Activated T-cell treated with anti-CD3 and anti-CD28 coated beads for 48 hours (primary cell): ENCODE measurements at regions not wholly inside any gene's neighbourhood (a gene's known extent, or its start where the extent isn't known, plus 50 kb on each side); places are given as distances from the start of the nearest gene placed in this dataset.
"Not testable (repeated sequence)": the region's sequence is repeated elsewhere in the genome, so short reads cannot be mapped to it uniquely, and the experiment has no call there.

Experiments used
- DNase-seq: peaks from one replicate; pipeline ENCODE4 v3.0.0-alpha.2; 2020; ENCODE audit warnings: low read depth

DNA sequence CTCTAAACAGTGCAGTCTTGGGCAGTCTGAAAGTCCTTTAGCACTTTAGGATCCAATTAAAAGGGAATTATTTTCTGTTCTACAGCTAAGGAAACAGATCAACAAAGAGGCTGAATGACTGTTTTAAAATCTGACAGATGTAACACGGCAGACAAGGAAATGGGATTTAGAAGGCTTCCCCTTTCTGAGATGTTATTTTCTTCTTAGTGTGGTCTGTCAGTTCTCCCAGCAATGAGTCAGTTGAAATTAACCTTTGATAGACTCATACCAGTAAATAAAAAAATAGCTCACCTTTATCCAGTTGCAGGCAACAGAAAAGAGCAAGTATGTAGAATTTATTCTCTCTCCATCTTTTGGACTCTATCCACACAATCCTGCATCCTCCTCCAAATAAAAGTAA lies 98.1 kb downstream of the NEDD1 start:
- no peak for DNase-seq

DNA sequence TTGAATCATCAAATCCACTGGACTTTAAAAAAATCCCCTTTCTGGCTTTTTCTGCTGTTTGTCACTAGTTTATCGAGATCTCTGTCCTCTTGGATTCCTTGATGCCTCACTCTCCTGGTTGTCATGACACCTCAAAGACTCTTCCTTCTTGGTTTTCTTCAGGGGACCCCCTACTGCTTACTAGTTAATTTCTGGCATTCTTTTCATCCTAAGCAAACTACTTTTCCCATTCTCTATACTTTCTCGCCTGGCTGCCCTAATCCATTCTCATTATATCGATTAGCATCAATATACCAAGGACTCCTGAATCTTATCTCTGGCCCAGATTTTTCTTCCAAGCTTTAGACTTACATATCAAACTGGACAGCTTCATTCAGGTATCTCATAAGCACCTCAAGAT lies 98.6 kb downstream of the NEDD1 start:
- DNase-seq: no peak

GRCh38 chr12:97006585-97006984 lies 99.5 kb downstream of the NEDD1 start:
- DNase-seq: no peak

- DNase-seq: no peak
Observed at GRCh38 chr12:97016163-97016562, 109.1 kb downstream of the NEDD1 start.

DNA sequence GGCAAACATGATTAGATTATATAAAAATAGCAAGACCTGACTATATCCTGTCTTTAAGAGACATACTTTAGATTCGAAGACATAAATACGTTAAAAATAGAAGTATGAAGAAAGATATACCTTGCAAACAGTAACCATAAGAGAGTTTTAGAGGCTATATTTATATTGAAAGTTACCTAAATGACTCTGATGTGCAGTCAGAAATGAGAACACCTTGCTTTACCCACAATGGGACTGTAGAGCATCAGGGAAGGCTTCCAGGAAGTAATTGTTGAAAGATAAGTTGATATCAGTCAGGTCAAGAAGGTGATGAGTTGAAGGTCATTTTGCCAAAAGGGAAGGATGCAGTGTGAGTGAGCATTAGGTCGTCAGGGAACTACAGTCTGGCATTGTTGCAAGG lies 110.2 kb downstream of the NEDD1 start:
- DNase-seq: no peak

- DNase-seq: no peak
Observed at GRCh38 chr12:97022536-97023230, 115.6 kb downstream of the NEDD1 start.

DNA sequence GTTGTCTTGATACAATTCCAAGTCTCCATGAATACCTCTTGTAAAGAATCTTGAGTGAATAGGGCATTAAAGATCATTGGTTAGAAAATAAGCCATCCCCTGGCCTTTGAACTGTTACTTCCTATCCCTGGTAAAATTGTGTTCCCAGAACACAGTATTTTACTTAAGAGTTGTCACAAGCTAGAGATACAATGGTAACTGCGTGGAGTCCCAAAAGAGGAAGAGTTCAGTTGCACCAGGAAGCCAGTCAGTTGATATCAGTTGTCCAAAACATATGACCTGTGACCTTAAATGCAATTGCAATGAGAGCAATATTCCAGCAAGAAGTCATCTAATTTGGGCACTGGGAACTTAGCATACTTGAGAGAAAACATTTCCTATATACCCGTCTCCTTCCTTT lies 117.3 kb downstream of the NEDD1 start:
- no peak for DNase-seq

- DNase-seq: no peak
Observed at GRCh38 chr12:97026901-97027300, 119.8 kb downstream of the NEDD1 start.

DNA sequence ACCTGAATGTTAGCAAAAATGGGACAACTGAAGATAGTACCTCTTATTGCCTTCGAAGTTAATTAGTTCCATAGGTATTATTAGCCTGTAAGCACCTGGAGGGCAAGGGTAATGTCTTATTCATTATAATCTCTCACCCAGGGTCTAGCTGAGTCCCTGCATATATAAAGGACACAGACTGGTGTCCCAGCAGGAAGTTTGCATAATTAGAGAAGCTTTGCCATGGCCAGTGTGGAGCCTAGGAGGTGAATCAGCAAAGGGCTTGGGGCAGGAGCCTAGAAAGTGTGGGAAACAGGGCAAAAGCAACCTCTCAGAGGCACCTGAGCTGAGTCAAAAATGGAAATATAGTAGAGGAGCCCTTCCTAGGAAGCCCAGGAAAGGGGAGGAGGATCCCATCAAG lies 120.4 kb downstream of the NEDD1 start:
- DNase-seq: no peak

- DNase-seq: no peak
Observed at GRCh38 chr12:97038131-97038530, 131.1 kb downstream of the NEDD1 start.

- DNase-seq: no peak
Observed at GRCh38 chr12:97038834-97039233, 131.8 kb downstream of the NEDD1 start.

GRCh38 chr12:97046901-97047300 lies 139.8 kb downstream of the NEDD1 start:
- no peak for DNase-seq

GRCh38 chr12:97047361-97047760 lies 140.3 kb downstream of the NEDD1 start:
- no peak for DNase-seq

- no peak for DNase-seq
Observed at GRCh38 chr12:97048421-97049035, 141.5 kb downstream of the NEDD1 start.

DNA sequence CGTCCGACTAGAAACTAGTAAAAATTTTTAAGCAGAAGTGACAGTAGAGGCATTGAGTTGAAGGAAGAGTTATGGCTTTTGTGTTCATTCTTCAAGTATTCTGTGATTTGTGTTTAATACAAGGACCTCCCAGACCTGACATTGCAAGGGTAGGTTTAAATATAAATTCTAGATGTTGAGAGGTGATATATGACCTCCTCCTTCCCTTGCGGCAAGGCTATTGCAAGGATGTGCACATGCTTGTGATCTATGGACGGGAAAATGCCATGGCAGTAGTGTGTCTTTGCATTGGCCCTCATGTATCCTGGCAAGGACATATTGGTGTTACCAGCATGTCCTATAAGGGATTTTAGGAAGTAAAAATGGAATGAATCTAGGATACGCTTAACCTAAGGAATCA lies 143.5 kb downstream of the NEDD1 start:
- DNase-seq: no peak

DNA sequence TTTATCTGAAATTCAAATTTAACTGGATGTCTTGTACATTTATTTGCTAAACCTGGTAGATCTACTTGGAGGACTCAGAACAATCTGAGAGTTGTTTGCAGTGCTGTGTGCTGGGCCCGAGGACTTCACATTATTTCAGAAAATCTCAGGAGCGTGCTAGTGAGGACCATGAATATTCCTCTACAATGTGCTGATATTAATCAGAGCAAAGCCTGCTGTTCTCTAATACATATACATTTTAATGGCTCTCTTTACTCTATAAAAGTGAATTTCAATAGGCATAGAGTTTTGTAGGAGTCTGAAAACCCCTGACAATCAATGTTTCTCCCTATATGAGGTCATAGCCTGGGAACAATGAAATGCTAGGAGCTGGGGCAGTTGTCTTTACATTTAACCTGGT lies 144.3 kb downstream of the NEDD1 start:
- no peak for DNase-seq

DNA sequence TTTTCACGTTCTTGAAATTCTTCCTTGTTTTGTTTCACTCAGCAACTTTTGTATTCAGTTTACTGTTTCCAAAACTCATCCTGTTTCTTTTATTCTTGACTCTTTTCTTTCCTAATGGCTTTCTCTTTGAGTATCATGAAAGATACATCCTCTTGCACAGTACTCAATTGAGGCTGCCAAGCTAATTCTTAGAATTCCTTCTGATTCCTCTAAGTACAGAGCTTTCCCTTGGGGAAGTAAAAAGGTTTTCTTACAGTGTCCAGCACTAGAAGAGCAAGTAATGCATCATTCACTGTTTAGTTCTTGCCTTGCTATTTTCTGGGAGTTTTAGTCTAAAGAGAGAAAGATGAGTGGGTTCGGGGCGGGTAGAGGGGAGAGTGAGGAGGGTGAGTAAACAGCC lies 154.1 kb downstream of the NEDD1 start:
- DNase-seq: no peak

GRCh38 chr12:97063292-97063935 lies 156.4 kb downstream of the NEDD1 start:
- DNase-seq: no peak

DNA sequence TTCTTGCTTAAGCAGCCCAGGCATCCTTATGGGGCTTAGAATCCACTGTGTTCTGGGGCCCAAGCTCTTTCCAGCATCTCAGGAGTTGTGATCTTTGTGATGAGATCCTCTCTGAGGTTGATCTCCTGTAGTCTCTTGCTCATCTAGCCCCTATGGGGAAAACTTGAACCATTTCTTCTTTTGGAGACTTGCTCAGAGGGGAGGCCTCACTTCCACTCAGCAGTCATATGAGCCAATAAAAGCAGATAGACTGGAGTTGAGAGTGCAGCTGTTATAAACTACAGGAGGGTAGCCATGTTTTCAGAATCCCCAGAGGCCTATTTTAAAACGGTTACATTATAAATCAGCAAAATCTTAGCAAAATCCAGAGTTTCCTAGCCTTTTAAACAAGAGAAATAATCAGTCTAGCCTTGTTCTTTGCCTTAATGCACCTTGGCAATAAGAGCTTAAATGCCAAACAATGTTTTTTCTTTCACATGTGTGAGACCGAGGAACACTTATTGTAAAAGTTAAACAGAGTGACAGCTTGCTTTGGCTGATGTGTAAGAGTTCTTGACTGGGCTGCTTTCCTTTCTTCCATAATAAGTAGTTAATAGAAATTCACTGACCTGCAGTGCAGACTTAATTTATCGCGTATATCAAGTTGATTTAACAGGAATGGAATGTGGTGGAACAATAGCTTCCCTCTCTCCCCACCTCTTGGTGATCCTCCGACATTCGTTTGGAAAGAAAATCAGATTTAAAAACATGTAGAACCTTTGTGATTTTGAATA lies 168.3 kb downstream of the NEDD1 start:
- no peak for DNase-seq

GRCh38 chr12:97075934-97076630 lies 169.0 kb downstream of the NEDD1 start:
- no peak for DNase-seq

DNA sequence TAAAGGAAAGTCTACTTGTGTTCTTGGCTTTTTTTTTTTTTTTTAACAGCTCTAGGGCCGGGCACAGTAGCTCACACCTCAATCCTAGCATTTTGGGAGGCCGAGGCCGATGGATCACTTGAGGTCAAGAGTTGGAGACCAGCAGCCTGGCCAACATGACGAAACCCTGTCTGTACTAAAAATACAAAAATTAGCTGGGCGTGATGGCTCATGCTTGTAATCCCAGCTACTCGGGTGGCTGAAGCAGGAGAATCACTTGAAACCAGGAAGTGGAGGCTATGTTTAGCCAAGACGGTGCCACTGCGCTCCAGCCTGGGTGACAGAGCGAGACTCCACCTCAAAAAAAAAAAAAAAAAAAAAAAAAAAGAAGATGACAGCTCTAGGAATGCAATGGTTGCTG lies 169.9 kb downstream of the NEDD1 start:
- DNase-seq: not testable (repeated sequence)

GRCh38 chr12:97082029-97082428 lies 175.0 kb downstream of the NEDD1 start:
- no peak for DNase-seq
